GM23338 (cell line): ENCODE measurements at regions not wholly inside any gene's neighbourhood (a gene's known extent, or its start where the extent isn't known, plus 50 kb on each side); places are given as distances from the start of the nearest gene placed in this dataset.

Experiments used
- ATAC-seq: fragments of 200-7000 bp; cut with Tn5 transposase; 3 replicates; pipeline ENCODE4 v1.9.1; 2020
- DNase-seq: peaks from one replicate; pipeline ENCODE4 v3.0.0-alpha.2; 2015; ENCODE audit warnings: low spot score
- H2AFZ ChIP-seq: fragments of 200-600 bp; sonication (generic); 2 replicates; pipeline ENCODE4 v1.8.0; 2016; ENCODE audit warnings: antibody characterized with exemption, mild to moderate bottlenecking, moderate library complexity
- H3F3A ChIP-seq: fragments of 200-600 bp; sonication (generic); replicated peaks from 2 replicates; pipeline ENCODE4 v1.8.0; 2017; ENCODE audit warnings: antibody characterized with exemption, mixed run types, low read depth
- H3K27ac ChIP-seq: fragments of 200-600 bp; sonication (generic); 2 replicates; pipeline ENCODE4 v1.6.1; 2016; ENCODE audit warnings: low read depth
- H3K27me3 ChIP-seq: fragments of 200-600 bp; sonication (generic); 2 replicates; pipeline ENCODE4 v1.8.0; 2016; ENCODE audit warnings: mild to moderate bottlenecking, mixed run types, moderate library complexity; ENCODE audit not compliant: insufficient read depth
- H3K36me3 ChIP-seq: fragments of 200-600 bp; sonication (generic); 2 replicates; pipeline ENCODE4 v1.8.0; 2016; ENCODE audit warnings: mild to moderate bottlenecking; ENCODE audit not compliant: insufficient read depth
- H3K4me1 ChIP-seq: fragments of 200-600 bp; sonication (generic); 2 replicates; pipeline ENCODE4 v1.8.0; 2016; ENCODE audit warnings: mild to moderate bottlenecking, moderate library complexity; ENCODE audit not compliant: insufficient read depth
- H3K4me2 ChIP-seq: fragments of 200-600 bp; sonication (generic); 2 replicates; pipeline ENCODE4 v1.7.1; 2017; ENCODE audit warnings: mixed run types
- H3K4me3 ChIP-seq: fragments of 200-600 bp; sonication (generic); 2 replicates; pipeline ENCODE4 v1.6.1; 2016; ENCODE audit warnings: mixed run types
- H3K79me2 ChIP-seq: fragments of 200-600 bp; sonication (generic); replicated peaks from 2 replicates; pipeline ENCODE4 v1.8.0; 2017; ENCODE audit warnings: mild to moderate bottlenecking; ENCODE audit not compliant: insufficient read depth
- H3K9me2 ChIP-seq: fragments of 200-600 bp; sonication (generic); 2 replicates; pipeline ENCODE4 v1.8.0; 2017; ENCODE audit not compliant: insufficient read depth
- H4K20me1 ChIP-seq: fragments of 200-600 bp; sonication (generic); replicated peaks from 2 replicates; pipeline ENCODE4 v1.8.0; 2017; ENCODE audit warnings: mild to moderate bottlenecking; ENCODE audit not compliant: insufficient read depth
- H3K27ac Mint-ChIP-seq: 2 replicates; pipeline ENCODE4 v1.8.0; 2020; ENCODE audit warnings: inconsistent platforms, mild to moderate bottlenecking, moderate library complexity, mixed read lengths
- H3K27me3 Mint-ChIP-seq: 3 replicates; pipeline ENCODE4 v1.8.0; 2022; ENCODE audit warnings: low read depth, mild to moderate bottlenecking, moderate library complexity, mixed read lengths, inconsistent platforms; ENCODE audit not compliant: insufficient read depth, poor library complexity
- H3K36me3 Mint-ChIP-seq: 3 replicates; pipeline ENCODE4 v1.8.0; 2021; ENCODE audit warnings: low read depth, mild to moderate bottlenecking, inconsistent platforms, moderate library complexity, mixed read lengths
- H3K4me1 Mint-ChIP-seq: 3 replicates; pipeline ENCODE4 v1.8.0; 2020; ENCODE audit warnings: mild to moderate bottlenecking, inconsistent platforms, mixed read lengths
- H3K4me3 Mint-ChIP-seq: 3 replicates; pipeline ENCODE4 v1.8.0; 2021; ENCODE audit warnings: moderate library complexity, mild to moderate bottlenecking, inconsistent platforms, mixed read lengths
- H3K9me3 Mint-ChIP-seq: 3 replicates; pipeline ENCODE4 v1.8.0; 2020; ENCODE audit warnings: moderate library complexity, mild to moderate bottlenecking, inconsistent platforms, mixed read lengths
- CREB1 ChIP-seq: fragments of 250-450 bp; sonication (Bioruptor Pico); IDR thresholded peaks from 2 replicates; pipeline ENCODE4 v1.5.0; 2020; ENCODE audit warnings: low read depth, mild to moderate bottlenecking, moderate library complexity
- EZH2 ChIP-seq: fragments of 200-600 bp; sonication (generic); IDR thresholded peaks from one replicate; pipeline ENCODE4 v1.8.0; 2017; ENCODE audit warnings: antibody characterized with exemption, mild to moderate bottlenecking, low read depth; ENCODE audit not compliant: unreplicated experiment
- EZH2phosphoT487 ChIP-seq: fragments of 200-600 bp; sonication (generic); IDR thresholded peaks from one replicate; pipeline ENCODE4 v1.8.1; 2018; ENCODE audit warnings: antibody characterized with exemption; ENCODE audit not compliant: unreplicated experiment
- JUNB ChIP-seq: IDR thresholded peaks from one replicate; pipeline ENCODE4 v1.6.1; 2016; ENCODE audit warnings: antibody characterized with exemption; ENCODE audit not compliant: unreplicated experiment
- NANOG ChIP-seq: IDR thresholded peaks from 2 replicates; pipeline ENCODE4 v1.6.1; 2016; ENCODE audit warnings: antibody characterized with exemption, borderline replicate concordance
- POLR2AphosphoS5 ChIP-seq: IDR thresholded peaks from 2 replicates; pipeline ENCODE4 v1.6.1; 2016; ENCODE audit warnings: antibody characterized with exemption, low read depth
- STAT1 ChIP-seq: IDR thresholded peaks from one replicate; pipeline ENCODE4 v1.6.1; 2016; ENCODE audit warnings: antibody characterized with exemption; ENCODE audit not compliant: unreplicated experiment
- ZNF114 ChIP-seq: fragments of 250-450 bp; sonication (Bioruptor Pico); IDR thresholded peaks from 2 replicates; pipeline ENCODE4 v1.5.0; 2020; ENCODE audit warnings: mild to moderate bottlenecking, moderate library complexity
- ZNF331 ChIP-seq: fragments of 250-450 bp; sonication (Bioruptor Pico); IDR thresholded peaks from 2 replicates; pipeline ENCODE4 v1.5.0; 2020; ENCODE audit warnings: low read depth, mild to moderate bottlenecking, moderate library complexity
- TF ChIP-seq, protein P1 (sequence below): fragments of 250-450 bp; sonication (Bioruptor Pico); IDR thresholded peaks from 2 replicates; pipeline ENCODE4 v1.5.0; 2020; ENCODE audit warnings: mild to moderate bottlenecking, moderate library complexity
- TF ChIP-seq, protein P2 (sequence below), 2 experiments: fragments of 200-600 bp in 1 of 2; sonication (generic) in 1 of 2; conservative IDR thresholded peaks; 2 replicates each; pipeline versions ENCODE4 v1.5.1 to v1.6.1; 2016 to 2017; ENCODE audit warnings: antibody characterized with exemption in 2 of 2, low read depth in 2 of 2, mild to moderate bottlenecking in 2 of 2, moderate library complexity in 1 of 2
- TF ChIP-seq, protein P3 (sequence below): IDR thresholded peaks from 2 replicates; pipeline ENCODE4 v1.6.1; 2016; ENCODE audit warnings: antibody characterized with exemption
- TF ChIP-seq, protein P4 (sequence below): IDR thresholded peaks from one replicate; pipeline ENCODE4 v1.6.1; 2018; ENCODE audit warnings: antibody characterized with exemption; ENCODE audit not compliant: unreplicated experiment

DNA sequence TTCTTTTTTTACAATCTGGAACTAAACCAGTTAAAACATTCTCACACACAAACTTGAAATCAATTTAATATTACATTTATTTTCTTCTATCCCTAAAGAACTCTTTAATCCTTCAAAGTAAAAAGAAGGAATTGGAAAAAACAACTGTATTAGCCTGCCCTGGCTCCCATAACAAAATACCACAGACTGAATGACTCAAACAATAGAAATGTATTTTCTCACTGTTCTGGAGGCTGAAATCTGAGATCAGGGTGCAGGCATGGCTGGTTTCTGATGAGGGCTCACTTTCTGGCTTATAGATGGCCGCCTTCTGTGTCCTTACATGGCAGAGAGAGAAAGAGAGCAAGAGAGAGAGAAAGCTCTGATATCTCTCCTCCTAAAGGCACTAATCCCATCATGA lies 149.4 kb downstream of the PDGFRA start:
- Mint-ChIP-seq H3K36me3 (no peaks in the 10 kb centered on the region), H3K27ac (no peak overlapping the region), H3K4me1 (peaks cover 6% of the 10 kb centered on the region; the same call in 1 of the 3 replicates), H3K9me3 (no peaks in the 10 kb centered on the region; the same call in 2 of the 3 replicates), H3K27me3 (no peaks in the 10 kb centered on the region), H3K4me3 (no peak overlapping the region)
- no peaks in the 10 kb centered on the region for H4K20me1 ChIP-seq
- no peak overlapping the region for H2AFZ ChIP-seq
- no peaks in the 10 kb centered on the region for H3F3A ChIP-seq
- H3K27ac ChIP-seq, result no peak overlapping the region
- H3K9me2 ChIP-seq, result no peaks in the 10 kb centered on the region; the same call in 1 of the 2 replicates
- H3K79me2 ChIP-seq, result no peaks in the 10 kb centered on the region
- no peaks in the 10 kb centered on the region for H3K27me3 ChIP-seq
- no peaks in the 10 kb centered on the region for H3K36me3 ChIP-seq
- H3K4me2 ChIP-seq, result no peak overlapping the region
- TF ChIP-seq EZH2phosphoT487 (no peak), EZH2 (no peak), ZNF114 (CRISPR knock-in tag) (no peak), NANOG (no peak), JUNB (no peak), CREB1 (no peak), POLR2AphosphoS5 (no peak), ZNF331 (CRISPR knock-in tag) (no peak), STAT1 (no peak)
- TF ChIP-seq, protein P1, sequence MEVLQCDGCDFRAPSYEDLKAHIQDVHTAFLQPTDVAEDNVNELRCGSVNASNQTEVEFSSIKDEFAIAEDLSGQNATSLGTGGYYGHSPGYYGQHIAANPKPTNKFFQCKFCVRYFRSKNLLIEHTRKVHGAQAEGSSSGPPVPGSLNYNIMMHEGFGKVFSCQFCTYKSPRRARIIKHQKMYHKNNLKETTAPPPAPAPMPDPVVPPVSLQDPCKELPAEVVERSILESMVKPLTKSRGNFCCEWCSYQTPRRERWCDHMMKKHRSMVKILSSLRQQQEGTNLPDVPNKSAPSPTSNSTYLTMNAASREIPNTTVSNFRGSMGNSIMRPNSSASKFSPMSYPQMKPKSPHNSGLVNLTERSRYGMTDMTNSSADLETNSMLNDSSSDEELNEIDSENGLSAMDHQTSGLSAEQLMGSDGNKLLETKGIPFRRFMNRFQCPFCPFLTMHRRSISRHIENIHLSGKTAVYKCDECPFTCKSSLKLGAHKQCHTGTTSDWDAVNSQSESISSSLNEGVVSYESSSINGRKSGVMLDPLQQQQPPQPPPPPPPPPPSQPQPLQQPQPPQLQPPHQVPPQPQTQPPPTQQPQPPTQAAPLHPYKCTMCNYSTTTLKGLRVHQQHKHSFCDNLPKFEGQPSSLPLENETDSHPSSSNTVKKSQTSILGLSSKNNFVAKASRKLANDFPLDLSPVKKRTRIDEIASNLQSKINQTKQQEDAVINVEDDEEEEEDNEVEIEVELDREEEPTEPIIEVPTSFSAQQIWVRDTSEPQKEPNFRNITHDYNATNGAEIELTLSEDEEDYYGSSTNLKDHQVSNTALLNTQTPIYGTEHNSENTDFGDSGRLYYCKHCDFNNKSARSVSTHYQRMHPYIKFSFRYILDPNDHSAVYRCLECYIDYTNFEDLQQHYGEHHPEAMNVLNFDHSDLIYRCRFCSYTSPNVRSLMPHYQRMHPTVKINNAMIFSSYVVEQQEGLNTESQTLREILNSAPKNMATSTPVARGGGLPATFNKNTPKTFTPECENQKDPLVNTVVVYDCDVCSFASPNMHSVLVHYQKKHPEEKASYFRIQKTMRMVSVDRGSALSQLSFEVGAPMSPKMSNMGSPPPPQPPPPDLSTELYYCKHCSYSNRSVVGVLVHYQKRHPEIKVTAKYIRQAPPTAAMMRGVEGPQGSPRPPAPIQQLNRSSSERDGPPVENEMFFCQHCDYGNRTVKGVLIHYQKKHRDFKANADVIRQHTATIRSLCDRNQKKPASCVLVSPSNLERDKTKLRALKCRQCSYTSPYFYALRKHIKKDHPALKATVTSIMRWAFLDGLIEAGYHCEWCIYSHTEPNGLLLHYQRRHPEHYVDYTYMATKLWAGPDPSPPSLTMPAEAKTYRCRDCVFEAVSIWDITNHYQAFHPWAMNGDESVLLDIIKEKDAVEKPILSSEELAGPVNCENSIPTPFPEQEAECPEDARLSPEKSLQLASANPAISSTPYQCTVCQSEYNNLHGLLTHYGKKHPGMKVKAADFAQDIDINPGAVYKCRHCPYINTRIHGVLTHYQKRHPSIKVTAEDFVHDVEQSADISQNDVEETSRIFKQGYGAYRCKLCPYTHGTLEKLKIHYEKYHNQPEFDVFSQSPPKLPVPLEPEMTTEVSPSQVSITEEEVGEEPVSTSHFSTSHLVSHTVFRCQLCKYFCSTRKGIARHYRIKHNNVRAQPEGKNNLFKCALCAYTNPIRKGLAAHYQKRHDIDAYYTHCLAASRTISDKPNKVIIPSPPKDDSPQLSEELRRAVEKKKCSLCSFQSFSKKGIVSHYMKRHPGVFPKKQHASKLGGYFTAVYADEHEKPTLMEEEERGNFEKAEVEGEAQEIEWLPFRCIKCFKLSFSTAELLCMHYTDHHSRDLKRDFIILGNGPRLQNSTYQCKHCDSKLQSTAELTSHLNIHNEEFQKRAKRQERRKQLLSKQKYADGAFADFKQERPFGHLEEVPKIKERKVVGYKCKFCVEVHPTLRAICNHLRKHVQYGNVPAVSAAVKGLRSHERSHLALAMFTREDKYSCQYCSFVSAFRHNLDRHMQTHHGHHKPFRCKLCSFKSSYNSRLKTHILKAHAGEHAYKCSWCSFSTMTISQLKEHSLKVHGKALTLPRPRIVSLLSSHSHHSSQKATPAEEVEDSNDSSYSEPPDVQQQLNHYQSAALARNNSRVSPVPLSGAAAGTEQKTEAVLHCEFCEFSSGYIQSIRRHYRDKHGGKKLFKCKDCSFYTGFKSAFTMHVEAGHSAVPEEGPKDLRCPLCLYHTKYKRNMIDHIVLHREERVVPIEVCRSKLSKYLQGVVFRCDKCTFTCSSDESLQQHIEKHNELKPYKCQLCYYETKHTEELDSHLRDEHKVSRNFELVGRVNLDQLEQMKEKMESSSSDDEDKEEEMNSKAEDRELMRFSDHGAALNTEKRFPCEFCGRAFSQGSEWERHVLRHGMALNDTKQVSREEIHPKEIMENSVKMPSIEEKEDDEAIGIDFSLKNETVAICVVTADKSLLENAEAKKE (CRISPR knock-in tag), result no peak
- TF ChIP-seq, protein P2, sequence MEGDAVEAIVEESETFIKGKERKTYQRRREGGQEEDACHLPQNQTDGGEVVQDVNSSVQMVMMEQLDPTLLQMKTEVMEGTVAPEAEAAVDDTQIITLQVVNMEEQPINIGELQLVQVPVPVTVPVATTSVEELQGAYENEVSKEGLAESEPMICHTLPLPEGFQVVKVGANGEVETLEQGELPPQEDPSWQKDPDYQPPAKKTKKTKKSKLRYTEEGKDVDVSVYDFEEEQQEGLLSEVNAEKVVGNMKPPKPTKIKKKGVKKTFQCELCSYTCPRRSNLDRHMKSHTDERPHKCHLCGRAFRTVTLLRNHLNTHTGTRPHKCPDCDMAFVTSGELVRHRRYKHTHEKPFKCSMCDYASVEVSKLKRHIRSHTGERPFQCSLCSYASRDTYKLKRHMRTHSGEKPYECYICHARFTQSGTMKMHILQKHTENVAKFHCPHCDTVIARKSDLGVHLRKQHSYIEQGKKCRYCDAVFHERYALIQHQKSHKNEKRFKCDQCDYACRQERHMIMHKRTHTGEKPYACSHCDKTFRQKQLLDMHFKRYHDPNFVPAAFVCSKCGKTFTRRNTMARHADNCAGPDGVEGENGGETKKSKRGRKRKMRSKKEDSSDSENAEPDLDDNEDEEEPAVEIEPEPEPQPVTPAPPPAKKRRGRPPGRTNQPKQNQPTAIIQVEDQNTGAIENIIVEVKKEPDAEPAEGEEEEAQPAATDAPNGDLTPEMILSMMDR (conservative IDR thresholded peaks at IDR 0.05; ENCODE audit: low read depth in 2 of 2), result no peak
- TF ChIP-seq, protein P3, sequence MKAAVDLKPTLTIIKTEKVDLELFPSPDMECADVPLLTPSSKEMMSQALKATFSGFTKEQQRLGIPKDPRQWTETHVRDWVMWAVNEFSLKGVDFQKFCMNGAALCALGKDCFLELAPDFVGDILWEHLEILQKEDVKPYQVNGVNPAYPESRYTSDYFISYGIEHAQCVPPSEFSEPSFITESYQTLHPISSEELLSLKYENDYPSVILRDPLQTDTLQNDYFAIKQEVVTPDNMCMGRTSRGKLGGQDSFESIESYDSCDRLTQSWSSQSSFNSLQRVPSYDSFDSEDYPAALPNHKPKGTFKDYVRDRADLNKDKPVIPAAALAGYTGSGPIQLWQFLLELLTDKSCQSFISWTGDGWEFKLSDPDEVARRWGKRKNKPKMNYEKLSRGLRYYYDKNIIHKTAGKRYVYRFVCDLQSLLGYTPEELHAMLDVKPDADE, result no peak
- TF ChIP-seq, protein P4, sequence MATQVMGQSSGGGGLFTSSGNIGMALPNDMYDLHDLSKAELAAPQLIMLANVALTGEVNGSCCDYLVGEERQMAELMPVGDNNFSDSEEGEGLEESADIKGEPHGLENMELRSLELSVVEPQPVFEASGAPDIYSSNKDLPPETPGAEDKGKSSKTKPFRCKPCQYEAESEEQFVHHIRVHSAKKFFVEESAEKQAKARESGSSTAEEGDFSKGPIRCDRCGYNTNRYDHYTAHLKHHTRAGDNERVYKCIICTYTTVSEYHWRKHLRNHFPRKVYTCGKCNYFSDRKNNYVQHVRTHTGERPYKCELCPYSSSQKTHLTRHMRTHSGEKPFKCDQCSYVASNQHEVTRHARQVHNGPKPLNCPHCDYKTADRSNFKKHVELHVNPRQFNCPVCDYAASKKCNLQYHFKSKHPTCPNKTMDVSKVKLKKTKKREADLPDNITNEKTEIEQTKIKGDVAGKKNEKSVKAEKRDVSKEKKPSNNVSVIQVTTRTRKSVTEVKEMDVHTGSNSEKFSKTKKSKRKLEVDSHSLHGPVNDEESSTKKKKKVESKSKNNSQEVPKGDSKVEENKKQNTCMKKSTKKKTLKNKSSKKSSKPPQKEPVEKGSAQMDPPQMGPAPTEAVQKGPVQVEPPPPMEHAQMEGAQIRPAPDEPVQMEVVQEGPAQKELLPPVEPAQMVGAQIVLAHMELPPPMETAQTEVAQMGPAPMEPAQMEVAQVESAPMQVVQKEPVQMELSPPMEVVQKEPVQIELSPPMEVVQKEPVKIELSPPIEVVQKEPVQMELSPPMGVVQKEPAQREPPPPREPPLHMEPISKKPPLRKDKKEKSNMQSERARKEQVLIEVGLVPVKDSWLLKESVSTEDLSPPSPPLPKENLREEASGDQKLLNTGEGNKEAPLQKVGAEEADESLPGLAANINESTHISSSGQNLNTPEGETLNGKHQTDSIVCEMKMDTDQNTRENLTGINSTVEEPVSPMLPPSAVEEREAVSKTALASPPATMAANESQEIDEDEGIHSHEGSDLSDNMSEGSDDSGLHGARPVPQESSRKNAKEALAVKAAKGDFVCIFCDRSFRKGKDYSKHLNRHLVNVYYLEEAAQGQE, result no peak
- peaks cover 4% of the 10 kb centered on the region; the same call in 1 of the 2 replicates for H3K4me1 ChIP-seq
- DNase-seq, result no peak
- ATAC-seq, result no peak
- H3K4me3 ChIP-seq, result no peak overlapping the region
